ENCODE measurements at regions not wholly inside any gene's neighbourhood (a gene's known extent, or its start where the extent isn't known, plus 50 kb on each side); places are given as distances from the start of the nearest gene placed in this dataset.

DNA sequence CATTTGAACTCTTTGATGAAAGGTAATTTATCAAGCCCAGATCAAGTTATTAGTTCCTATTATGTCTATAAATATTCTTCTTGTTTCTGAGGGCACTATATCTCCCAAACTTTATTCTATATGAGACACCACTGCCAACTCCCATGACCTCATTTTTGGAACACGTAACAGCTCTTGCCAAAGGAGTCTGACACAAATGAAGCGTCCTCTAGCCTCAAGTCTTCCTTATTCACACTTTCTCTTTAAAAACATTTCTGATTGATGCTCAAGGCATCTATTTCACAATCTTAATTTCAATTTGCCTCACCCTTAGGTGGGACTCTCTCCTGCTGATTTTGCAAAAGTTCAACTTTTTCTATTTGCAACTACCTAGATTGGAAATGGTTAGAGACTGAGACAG is 848.4 kb downstream of the GATA3 start:
- TF ChIP-seq KDM5A (IDR thresholded peaks at IDR 0.05) (no peak), CTCF (IDR thresholded peaks at IDR 0.05) (no peak), MYC (IDR thresholded peaks at IDR 0.05; ENCODE audit: borderline replicate concordance, low read length) (no peak), JUNB (IDR thresholded peaks at IDR 0.05) (no peak), POLR2A (IDR thresholded peaks at IDR 0.05; ENCODE audit: low read length) (no peak), HDAC2 (IDR thresholded peaks at IDR 0.05) (no peak), RNF2 (IDR thresholded peaks at IDR 0.05; ENCODE audit: borderline replicate concordance, low read depth) (no peak), MAZ (IDR thresholded peaks at IDR 0.05; ENCODE audit: borderline replicate concordance, low read depth, low read length) (no peak), CEBPB (IDR thresholded peaks at IDR 0.05) (no peak), ZC3H11A (IDR thresholded peaks at IDR 0.05) (no peak), NFE2L2 (conservative IDR thresholded peaks at IDR 0.05; ENCODE audit: low read length) (no peak), RFX5 (IDR thresholded peaks at IDR 0.05) (no peak), ESRRA (IDR thresholded peaks at IDR 0.05; ENCODE audit: borderline replicate concordance, low read length) (no peak)
